Prostate gland (tissue), 2 donors: ENCODE measurements at regions not wholly inside any gene's neighbourhood (a gene's known extent, or its start where the extent isn't known, plus 50 kb on each side); places are given as distances from the start of the nearest gene placed in this dataset.
"Not testable (repeated sequence)": the region's sequence is repeated elsewhere in the genome, so short reads cannot be mapped to it uniquely, and the experiment has no call there.

ENCODE experiments used
- DNase-seq: peaks from one replicate; pipeline ENCODE4 v3.0.0-alpha.2; 2019; ENCODE audit warnings: low spot score
- H3K27ac ChIP-seq, 2 donors: fragments of 200-600 bp; sonication (generic); 2 replicates each; pipeline ENCODE4 v1.5.1; 2017 to 2019
- H3K27me3 ChIP-seq: fragments of 200-600 bp; sonication (generic); replicated peaks from 2 replicates; pipeline ENCODE4 v1.5.1; 2019; ENCODE audit not compliant: insufficient read depth
- H3K36me3 ChIP-seq, 2 donors: fragments of 200-600 bp; sonication (generic); 1 replicate in 1 of 2; 2 replicates in 1 of 2; pipeline versions ENCODE4 v1.5.1 to v1.8.1; 2017 to 2019
- H3K4me1 ChIP-seq: fragments of 200-600 bp; sonication (generic); replicated peaks from 2 replicates; pipeline ENCODE4 v1.5.1; 2019
- H3K4me3 ChIP-seq, 2 donors: fragments of 200-600 bp; sonication (generic); 2 replicates each; pipeline ENCODE4 v1.5.1; 2017 to 2019
- H3K9me3 ChIP-seq: fragments of 200-600 bp; sonication (generic); 2 replicates; pipeline ENCODE4 v1.5.1; 2017
- CTCF ChIP-seq, 4 experiments: fragments of 200-600 bp in 2 of 4; fragments of 450-650 bp in 2 of 4; sonication (generic) in 2 of 4; IDR thresholded peaks; 1 replicate in 3 of 4; 2 replicates in 1 of 4; pipeline ENCODE4 v1.5.1; 2016 to 2019; ENCODE audit warnings: antibody characterized with exemption in 4 of 4, mild to moderate bottlenecking in 2 of 4, moderate library complexity in 2 of 4
- POLR2A ChIP-seq: fragments of 450-650 bp; IDR thresholded peaks from one replicate; pipeline ENCODE4 v1.6.1; 2016; ENCODE audit warnings: antibody characterized with exemption, mild to moderate bottlenecking
- POLR2AphosphoS5 ChIP-seq: sonication (generic); formaldehyde crosslinking; IDR thresholded peaks from one replicate; pipeline ENCODE4 v1.6.1; 2017; ENCODE audit warnings: antibody characterized with exemption
- WGBS: methylation state at CpG from one replicate; pipeline ENCODE4 v1.1.5; 2018; 5-methylcytosine and 5-hydroxymethylcytosine counted together
- intact Hi-C: fragments of 100-400 bp; cut with DNase I; formaldehyde crosslinking; loops from one replicate; pipeline ENCODE4 v1.14.2; 2022

GRCh38 chr14:105760691-105761344, 234.4 kb downstream of the TMEM121 start:
- H3K27ac ChIP-seq, result no peak overlapping the region
- H3K27me3 ChIP-seq, result no peaks in the 10 kb centered on the region
- TF ChIP-seq POLR2A, result no peak
- TF ChIP-seq POLR2AphosphoS5, result no peak
- no peak for TF ChIP-seq CTCF (IDR thresholded peaks at IDR 0.05)
- H3K36me3 ChIP-seq, result no peaks in the 10 kb centered on the region
- H3K4me3 ChIP-seq, result no peak overlapping the region
- intact Hi-C loops, result no loop called here
- DNase-seq, result no peak
- H3K9me3 ChIP-seq, result no peaks in the 10 kb centered on the region
- H3K4me1 ChIP-seq, result no peaks in the 10 kb centered on the region
- 67% methylated on average over 15 of the region's 18 CpGs for WGBS

GRCh38 chr14:105761345-105761740, 235.0 kb downstream of the TMEM121 start:
- 87% methylated on average over 5 of the region's 5 CpGs for WGBS
- DNase-seq, H3K27ac ChIP-seq, H3K27me3 ChIP-seq, intact Hi-C loops, H3K4me3 ChIP-seq, H3K36me3 ChIP-seq, H3K9me3 ChIP-seq, H3K4me1 ChIP-seq: not testable (repeated sequence)

- Histone ChIP-seq H3K9me3 (no peaks in the 10 kb centered on the region), H3K4me1 (no peaks in the 10 kb centered on the region), H3K36me3 (no peaks in the 10 kb centered on the region), H3K27me3 (no peaks in the 10 kb centered on the region), H3K4me3 (no peak overlapping the region), H3K27ac (no peak overlapping the region)
- intact Hi-C loops, result no loop called here
- no peak for TF ChIP-seq CTCF (IDR thresholded peaks at IDR 0.05)
- no peak for TF ChIP-seq POLR2AphosphoS5
- no peak for TF ChIP-seq POLR2A
- WGBS, result 79% methylated on average over 9 of the region's 9 CpGs
- DNase-seq, result no peak
Measured at GRCh38 chr14:105761842-105762241, 235.5 kb downstream of the TMEM121 start.

- H3K4me1 ChIP-seq, H3K27me3 ChIP-seq, H3K36me3 ChIP-seq, intact Hi-C loops, H3K27ac ChIP-seq, H3K4me3 ChIP-seq, H3K9me3 ChIP-seq, DNase-seq: not testable (repeated sequence)
- 86% methylated on average over 8 of the region's 11 CpGs for WGBS
Measured at GRCh38 chr14:105762262-105762661, 235.9 kb downstream of the TMEM121 start.

GRCh38 chr14:105764254-105764901, 238.0 kb downstream of the TMEM121 start:
- DNase-seq, H3K9me3 ChIP-seq, H3K4me3 ChIP-seq, H3K36me3 ChIP-seq, intact Hi-C loops, H3K27me3 ChIP-seq, H3K27ac ChIP-seq, H3K4me1 ChIP-seq: not testable (repeated sequence)
- 58% methylated on average over 26 of the region's 35 CpGs for WGBS

GRCh38 chr14:105765072-105765825, 238.9 kb downstream of the TMEM121 start:
- H3K36me3 ChIP-seq, H3K27ac ChIP-seq, H3K4me3 ChIP-seq, H3K4me1 ChIP-seq, H3K27me3 ChIP-seq, DNase-seq, intact Hi-C loops, H3K9me3 ChIP-seq: not testable (repeated sequence)
- WGBS, result 85% methylated on average over 9 of the region's 23 CpGs
